Heart right ventricle (tissue), 16 donors: ENCODE measurements at regions not wholly inside any gene's neighbourhood (a gene's known extent, or its start where the extent isn't known, plus 50 kb on each side); places are given as distances from the start of the nearest gene placed in this dataset.
A peak's percentile ranks its signal among the peaks of the same experiment; 100 is the strongest.

Experiments
- ATAC-seq, 8 donors: fragments of 200-7000 bp; cut with Tn5 transposase; one replicate each; pipeline ENCODE4 v1.9.1; 2020; ENCODE audit warnings: mild to moderate bottlenecking in 8 of 8, moderate library complexity in 8 of 8, moderate number of reproducible peaks in 1 of 8
- DNase-seq, 2 donors: peaks; one replicate each; pipeline ENCODE4 v3.0.0-alpha.2; 2020
- H3K27ac ChIP-seq, 10 donors: fragments of 200-600 bp; sonication (generic) in 2 of 10; one replicate each; pipeline versions ENCODE4 v1.5.0 to v1.8.0; 2020 to 2022; ENCODE audit warnings: mild to moderate bottlenecking in 3 of 10
- H3K27me3 ChIP-seq, 7 donors: fragments of 200-600 bp; one replicate each; pipeline ENCODE4 v1.8.0; 2021 to 2022; ENCODE audit warnings: mild to moderate bottlenecking in 2 of 7
- H3K36me3 ChIP-seq, 9 donors: fragments of 200-600 bp; sonication (generic) in 1 of 9; one replicate each; pipeline versions ENCODE4 v1.5.0 to v1.8.0; 2020 to 2022; ENCODE audit warnings: mild to moderate bottlenecking in 2 of 9
- H3K4me1 ChIP-seq, 9 donors: fragments of 200-600 bp; sonication (generic) in 1 of 9; one replicate each; pipeline versions ENCODE4 v1.5.0 to v1.8.0; 2020 to 2022; ENCODE audit warnings: mild to moderate bottlenecking in 4 of 9
- H3K4me3 ChIP-seq, 10 donors: fragments of 200-600 bp; sonication (generic) in 2 of 10; one replicate each; pipeline versions ENCODE4 v1.5.0 to v1.8.0; 2020 to 2022; ENCODE audit warnings: mild to moderate bottlenecking in 7 of 10, moderate library complexity in 2 of 10
- H3K9me3 ChIP-seq, 11 donors: fragments of 200-600 bp in 10 of 11; sonication (generic) in 2 of 11; one replicate each; pipeline versions ENCODE4 v1.5.0 to v1.8.0; 2013 to 2022; ENCODE audit warnings: mild to moderate bottlenecking in 2 of 11, control low read depth in 1 of 11, moderate library complexity in 1 of 11
- CTCF ChIP-seq, 9 donors: fragments of 200-600 bp; sonication (generic) in 2 of 9; IDR thresholded peaks; one replicate each; pipeline versions ENCODE4 v1.5.0 to v1.8.0; 2021 to 2022; ENCODE audit warnings: antibody characterized with exemption in 9 of 9, mild to moderate bottlenecking in 5 of 9, moderate library complexity in 1 of 9
- WGBS, 2 donors: extraction: QIAGEN DNeasy Blood & Tissue Kit; methylation state at CpG; one replicate each; pipeline ENCODE4 v1.1.7; 2013; ENCODE audit warnings: inconsistent platforms in 1 of 2; 5-methylcytosine and 5-hydroxymethylcytosine counted together
- intact Hi-C, 10 donors: fragments of 100-400 bp; cut with DNase I; formaldehyde crosslinking; loops; one replicate each; pipeline versions ENCODE4 v1.11.1 to v1.14.2; 2022
- donor health status: Arrhythmogenic right ventricular cardiomyopathy.
- donor health status: ischemic (EF 13 %, LVEDD 7.1; RV severe dilation, severe dysfunction).
- donor health status: healthy with polysubstance abuse.
- donor health status: DM: no; HTN: yes; CAD: no.
- donor health status: DM: no; HTN: no; CAD: no.
- donor health status: ischemic (EF 25% LVEDD 6.9; RV normal size, moderate dysfunction).
- donor health status: ischemic (EF 25% LVEDD 5.7; RV mildly dilated, moderate dysfunction).
- donor health status: healthy.
- donor health status: DM: yes; HTN: yes; CAD: no.
- donor health status: Ischemic cardiomyopathy.
- donor health status: ischemic (EF 35%, LVEDD 5.7; RV mildly dilated, moderate dysfunction).
- donor health status: nonischemic (EF 11% LVEDD 7.7; RV severe dilation, severe dysfunction).
- donor health status: DM: yes; HTN: yes; CAD: no.
- donor health status: PGD.
- donor health status: ischemic (EF 29% LVEDD 5.4; RV normal size, mild dysfunction).
- donor health status: nonischemic (EF 23%, LVEDD 6.1; RV moderate dilation, normal function).

- H3K9me3 ChIP-seq: no peaks in the 10 kb centered on the region
- H3K36me3 ChIP-seq: no peaks in the 10 kb centered on the region
- no peaks in the 10 kb centered on the region for H3K4me1 ChIP-seq
- 24 to 26% methylated on average over 8 of the region's 8 CpGs for WGBS, 2 donors
- intact Hi-C loops: loop anchor here in 2 of 10 donors (5.0 kb wide), 1 partner anchor 143 kb away; no protein-coding TSS in a partner anchor
- no peak overlapping the region for H3K4me3 ChIP-seq
- H3K27ac ChIP-seq: no peak overlapping the region
- DNase-seq: peak; percentile 3 to 11
- no peaks in the 10 kb centered on the region for H3K27me3 ChIP-seq
- TF ChIP-seq CTCF (IDR thresholded peaks at IDR 0.05): peak in 5 of 9 donors; percentile 20 to 51 (median 38)
- ATAC-seq: no peak
These were observed 221.6 kb upstream of the USP9Y start for GRCh38 chrY:12479382-12479781.

GRCh38 chrY:12483394-12483793, 217.6 kb upstream of the USP9Y start:
- TF ChIP-seq CTCF (IDR thresholded peaks at IDR 0.05): no peak
- Histone ChIP-seq H3K27ac (no peak overlapping the region), H3K4me1 (no peaks in the 10 kb centered on the region), H3K36me3 (no peaks in the 10 kb centered on the region), H3K27me3 (no peaks in the 10 kb centered on the region), H3K9me3 (no peaks in the 10 kb centered on the region), H3K4me3 (no peak overlapping the region)
- intact Hi-C loops: loop anchor here in 1 of 10 donors (10.0 kb wide), 1 partner anchor 121 kb away; no protein-coding TSS in a partner anchor
- no peak for ATAC-seq
- DNase-seq: no peak
- 63 to 65% methylated on average over 3 of the region's 3 CpGs for whole genome bisulfite sequencing, 2 donors

GRCh38 chrY:12490558-12491209, 210.3 kb upstream of the USP9Y start:
- whole genome bisulfite sequencing, 2 donors: 20 to 24% methylated on average over 11 to 13 of the region's 13 CpGs
- H3K36me3 ChIP-seq: no peaks in the 10 kb centered on the region
- no peaks in the 10 kb centered on the region for H3K27me3 ChIP-seq
- TF ChIP-seq CTCF (IDR thresholded peaks at IDR 0.05): no peak
- H3K4me3 ChIP-seq: no peak overlapping the region
- no peaks in the 10 kb centered on the region for H3K4me1 ChIP-seq
- DNase-seq (no peak), ATAC-seq (no peak)
- intact Hi-C loops: no loop called here
- no peak overlapping the region for H3K27ac ChIP-seq
- no peaks in the 10 kb centered on the region for H3K9me3 ChIP-seq

GRCh38 chrY:12492218-12492617, 208.8 kb upstream of the USP9Y start:
- Histone ChIP-seq H3K9me3 (no peaks in the 10 kb centered on the region), H3K27ac (no peak overlapping the region), H3K4me3 (no peak overlapping the region), H3K27me3 (no peaks in the 10 kb centered on the region), H3K4me1 (no peaks in the 10 kb centered on the region), H3K36me3 (no peaks in the 10 kb centered on the region)
- TF ChIP-seq CTCF (IDR thresholded peaks at IDR 0.05): no peak
- ATAC-seq (no peak), DNase-seq (no peak)
- WGBS, 2 donors: 79 to 92% methylated on average over 1 of the region's 1 CpG
- intact Hi-C loops: no loop called here
